SK-N-SH (cell line): ENCODE measurements at regions not wholly inside any gene's neighbourhood (a gene's known extent, or its start where the extent isn't known, plus 50 kb on each side); places are given as distances from the start of the nearest gene placed in this dataset.

Experiments
- CTCF ChIA-PET: fragments of 300-600, 350-600 bp; formaldehyde crosslinking; extraction: SDS; loops from one replicate; lab custom pipeline; 2021; lab: Yijun Ruan, JAX
- POLR2A ChIA-PET: fragments of 350-600 bp; sonication (Branson Sonifier 250); formaldehyde crosslinking; extraction: SDS; loops from one replicate; lab custom pipeline; 2020; ENCODE audit warnings: antibody characterized with exemption, inconsistent platforms; lab: Yijun Ruan, JAX
- DNase-seq: peaks from one replicate; pipeline ENCODE4 v3.0.0; 2012
- H2AFZ ChIP-seq: fragments of 200-600 bp; sonication (generic); 2 replicates; pipeline ENCODE4 v1.8.1; 2016; ENCODE audit warnings: antibody characterized with exemption, mild to moderate bottlenecking, low read depth
- H3F3A ChIP-seq: fragments of 200-600 bp; sonication (generic); replicated peaks from 2 replicates; pipeline ENCODE3; 2016; ENCODE audit warnings: antibody characterized with exemption, mild to moderate bottlenecking; ENCODE audit not compliant: insufficient read depth
- H3K27ac ChIP-seq, 2 experiments: fragments of 200-500 bp in 1 of 2; fragments of 200-600 bp in 1 of 2; sonication (Bioruptor generic) in 1 of 2; sonication (generic), shearing (Covaris generic) in 1 of 2; 2 replicates each; pipeline versions ENCODE4 v1.5.1 to v1.6.1; 2014 to 2016; ENCODE audit warnings: low read depth in 2 of 2, inconsistent platforms in 1 of 2, low read length in 1 of 2, mild to moderate bottlenecking in 1 of 2, mixed read lengths in 1 of 2
- H3K27me3 ChIP-seq: fragments of 200-600 bp; sonication (generic), shearing (Covaris generic); 2 replicates; pipeline ENCODE4 v1.6.1; 2016; ENCODE audit warnings: mixed run types; ENCODE audit not compliant: insufficient read depth
- H3K36me3 ChIP-seq, 2 experiments: fragments of 200-500 bp in 1 of 2; fragments of 200-600 bp in 1 of 2; sonication (Bioruptor generic) in 1 of 2; sonication (generic) in 1 of 2; replicated peaks in 1 of 2; 2 replicates each; pipeline versions ENCODE3 to v1.5.1; 2014 to 2016; ENCODE audit warnings: low read length in 1 of 2, mild to moderate bottlenecking in 1 of 2; ENCODE audit not compliant: insufficient read depth in 2 of 2, control insufficient read depth in 1 of 2
- H3K4me1 ChIP-seq, 2 experiments: fragments of 200-500 bp in 1 of 2; fragments of 200-600 bp in 1 of 2; sonication (Bioruptor generic) in 1 of 2; sonication (generic), shearing (Covaris generic) in 1 of 2; 2 replicates each; pipeline versions ENCODE4 v1.5.1 to v1.6.1; 2014 to 2016; ENCODE audit warnings: low read depth in 1 of 2, low read length in 1 of 2, mixed run types in 1 of 2; ENCODE audit not compliant: insufficient read depth in 2 of 2, control insufficient read depth in 1 of 2
- H3K4me2 ChIP-seq: fragments of 200-600 bp; sonication (generic), shearing (Covaris generic); 2 replicates; pipeline ENCODE4 v1.6.1; 2017; ENCODE audit warnings: mixed run types
- H3K4me3 ChIP-seq, 2 experiments: fragments of 200-500 bp in 1 of 2; fragments of 200-600 bp in 1 of 2; sonication (Bioruptor generic) in 1 of 2; sonication (generic), shearing (Covaris generic) in 1 of 2; 2 replicates each; pipeline versions ENCODE4 v1.5.1 to v1.8.1; 2014 to 2016; ENCODE audit warnings: low read depth in 2 of 2, inconsistent platforms in 1 of 2, low read length in 1 of 2, mild to moderate bottlenecking in 1 of 2, mixed read lengths in 1 of 2, moderate library complexity in 1 of 2
- H3K79me2 ChIP-seq: fragments of 200-600 bp; sonication (generic); 2 replicates; pipeline ENCODE4 v1.8.1; 2017; ENCODE audit warnings: mild to moderate bottlenecking; ENCODE audit not compliant: insufficient read depth
- H3K9ac ChIP-seq: fragments of 200-600 bp; sonication (generic); 2 replicates; pipeline ENCODE4 v1.6.1; 2017; ENCODE audit warnings: mixed run types
- H3K9me2 ChIP-seq: fragments of 200-600 bp; sonication (generic); 2 replicates; pipeline ENCODE4 v1.6.1; 2017; ENCODE audit warnings: mixed run types
- H3K9me3 ChIP-seq: fragments of 200-600 bp; sonication (generic); 2 replicates; pipeline ENCODE4 v1.6.1; 2017; ENCODE audit warnings: mixed run types, mild to moderate bottlenecking, moderate library complexity
- H4K20me1 ChIP-seq: fragments of 200-600 bp; sonication (generic); 2 replicates; pipeline ENCODE4 v1.6.1; 2017; ENCODE audit warnings: mild to moderate bottlenecking, mixed run types; ENCODE audit not compliant: insufficient read depth
- CTCF ChIP-seq: fragments of 200-600 bp; sonication (generic); IDR thresholded peaks from 2 replicates; pipeline ENCODE4 v1.6.1; 2017; ENCODE audit warnings: antibody characterized with exemption, mild to moderate bottlenecking, moderate library complexity
- FOSL2 ChIP-seq: IDR thresholded peaks from 2 replicates; pipeline ENCODE4 v1.4.0; 2012; ENCODE audit warnings: low read depth, mild to moderate bottlenecking, moderate library complexity, borderline replicate concordance
- FOXM1 ChIP-seq: IDR thresholded peaks from 2 replicates; pipeline ENCODE4 v1.4.0; 2012; ENCODE audit warnings: low read depth, mild to moderate bottlenecking
- GABPA ChIP-seq: IDR thresholded peaks from 2 replicates; pipeline ENCODE4 v1.4.0; 2012; ENCODE audit warnings: low read depth, mild to moderate bottlenecking
- IRF3 ChIP-seq: fragments of 150-350 bp; IDR thresholded peaks from 2 replicates; pipeline ENCODE4 v1.6.1; 2016; ENCODE audit warnings: mild to moderate bottlenecking, low read depth, low read length
- JUND ChIP-seq: IDR thresholded peaks from 2 replicates; pipeline ENCODE4 v1.4.0; 2012
- MAX ChIP-seq: IDR thresholded peaks from 2 replicates; pipeline ENCODE4 v1.4.0; 2012; ENCODE audit warnings: low read depth
- MXI1 ChIP-seq: IDR thresholded peaks from 2 replicates; pipeline ENCODE4 v1.6.1; 2012; ENCODE audit warnings: mild to moderate bottlenecking, low read depth, low read length, improper control_type of control experiment
- NRF1 ChIP-seq: IDR thresholded peaks from 2 replicates; pipeline ENCODE4 v1.6.1; 2012; ENCODE audit warnings: low read depth, mild to moderate bottlenecking, low read length
- POLR2AphosphoS5 ChIP-seq: IDR thresholded peaks from 2 replicates; pipeline ENCODE4 v1.6.1; 2012; ENCODE audit warnings: low read depth, low read length
- REST ChIP-seq: IDR thresholded peaks from 2 replicates; pipeline ENCODE4 v1.6.1; 2012; ENCODE audit warnings: mild to moderate bottlenecking, low read depth, low read length, moderate library complexity
- RXRA ChIP-seq: IDR thresholded peaks from 2 replicates; pipeline ENCODE4 v1.4.0; 2012; ENCODE audit warnings: low read depth, mild to moderate bottlenecking, borderline replicate concordance
- TAF1 ChIP-seq: IDR thresholded peaks from 2 replicates; pipeline ENCODE4 v1.6.1; 2012; ENCODE audit warnings: low read depth, mild to moderate bottlenecking, low read length, moderate library complexity, borderline replicate concordance
- TEAD4 ChIP-seq: IDR thresholded peaks from 2 replicates; pipeline ENCODE4 v1.4.0; 2012; ENCODE audit warnings: mild to moderate bottlenecking, borderline replicate concordance; ENCODE audit not compliant: insufficient read depth
- WGBS: methylation state at CpG from one replicate; pipeline ENCODE4 v1.1.6; 2017; ENCODE audit warnings: low lambda C conversion rate; 5-methylcytosine and 5-hydroxymethylcytosine counted together

- no peak for TF ChIP-seq MAX
Observed at GRCh38 chr9:93808115-93809029, 146.8 kb downstream of the BARX1 start (continued).

- ChIA-PET CTCF (interaction anchor here (1.9 to 2.3 kb wide), 2 partner anchors 20 to 156 kb away, joined by 6 to 9 read pairs; no protein-coding TSS in a partner anchor), POLR2A (no interaction called here)
- H3K4me3 ChIP-seq, result no peak overlapping the region
- no peaks in the 10 kb centered on the region for H3K4me1 ChIP-seq
- no peak overlapping the region for H3K9ac ChIP-seq
- peak; percentile 10 for DNase-seq
- no peaks in the 10 kb centered on the region for H3K79me2 ChIP-seq
- no peaks in the 10 kb centered on the region for H3F3A ChIP-seq
- H3K27ac ChIP-seq, result no peak overlapping the region
- no peaks in the 10 kb centered on the region for H3K36me3 ChIP-seq
- no peak overlapping the region for H3K4me2 ChIP-seq
- H4K20me1 ChIP-seq, result no peaks in the 10 kb centered on the region
- H3K9me2 ChIP-seq, result no peaks in the 10 kb centered on the region
- no peaks in the 10 kb centered on the region for H3K9me3 ChIP-seq
- TF ChIP-seq FOSL2 (no peak), CTCF (no peak), GABPA (no peak), TAF1 (no peak)
- no peak overlapping the region for H2AFZ ChIP-seq
- H3K27me3 ChIP-seq, result no peaks in the 10 kb centered on the region
- whole genome bisulfite sequencing, result 29% methylated on average over 12 of the region's 14 CpGs
Observed at GRCh38 chr9:93807166-93808074, 147.7 kb downstream of the BARX1 start.

GRCh38 chr9:93801581-93802284, 153.4 kb downstream of the BARX1 start:
- Histone ChIP-seq H2AFZ (no peak overlapping the region), H3K27me3 (no peaks in the 10 kb centered on the region), H4K20me1 (no peaks in the 10 kb centered on the region), H3K79me2 (no peaks in the 10 kb centered on the region), H3K4me3 (no peak overlapping the region), H3K4me1 (no peaks in the 10 kb centered on the region), H3K9me2 (no peaks in the 10 kb centered on the region), H3F3A (no peaks in the 10 kb centered on the region), H3K4me2 (no peak overlapping the region), H3K9ac (no peak overlapping the region), H3K27ac (no peak overlapping the region), H3K36me3 (no peaks in the 10 kb centered on the region), H3K9me3 (no peaks in the 10 kb centered on the region)
- CTCF ChIA-PET, result no interaction called here
- no peak for DNase-seq
- WGBS, result 10% methylated on average over 3 of the region's 7 CpGs
- POLR2A ChIA-PET, result interaction anchor here (0.6 kb wide), 1 partner anchor 10 kb away, joined by 4 read pairs; no protein-coding TSS in a partner anchor
- TF ChIP-seq GABPA (no peak), REST (no peak), NRF1 (no peak), MXI1 (no peak), JUND (no peak), POLR2AphosphoS5 (no peak), FOXM1 (no peak), FOSL2 (no peak), IRF3 (no peak), RXRA (no peak), TEAD4 (no peak)
